ENCODE measurements at regions not wholly inside any gene's neighbourhood (a gene's known extent, or its start where the extent isn't known, plus 50 kb on each side); places are given as distances from the start of the nearest gene placed in this dataset.
A peak's percentile ranks its signal among the peaks of the same experiment; 100 is the strongest.

GRCh38 chr1:229203030-229203751 is 67.7 kb upstream of the RAB4A start:
- Mint-ChIP-seq H3K4me3 (ENCODE audit: unreplicated experiment) (no peak overlapping the region), H3K9me3 (ENCODE audit: unreplicated experiment) (peaks cover 5% of the 10 kb centered on the region), H3K27me3 (ENCODE audit: unreplicated experiment) (peaks cover 49% of the 10 kb centered on the region), H3K4me1 (ENCODE audit: unreplicated experiment) (peaks cover 12% of the 10 kb centered on the region), H3K36me3 (ENCODE audit: unreplicated experiment) (no peaks in the 10 kb centered on the region), H3K27ac (ENCODE audit: unreplicated experiment) (no peak overlapping the region)
- TF ChIP-seq CTCF (IDR thresholded peaks at IDR 0.05) = no peak
- DNase-seq (ENCODE audit: extremely low spot score, unreplicated experiment) = peak; percentile 34

- Mint-ChIP-seq H3K27ac (ENCODE audit: unreplicated experiment) (no peak overlapping the region), H3K27me3 (ENCODE audit: unreplicated experiment) (peaks cover 54% of the 10 kb centered on the region), H3K4me3 (ENCODE audit: unreplicated experiment) (no peak overlapping the region), H3K36me3 (ENCODE audit: unreplicated experiment) (no peaks in the 10 kb centered on the region), H3K9me3 (ENCODE audit: unreplicated experiment) (peaks cover 7% of the 10 kb centered on the region), H3K4me1 (ENCODE audit: unreplicated experiment) (peaks cover 12% of the 10 kb centered on the region)
- peak; percentile 57 for DNase-seq (ENCODE audit: extremely low spot score, unreplicated experiment)
- TF ChIP-seq CTCF (IDR thresholded peaks at IDR 0.05) = no peak
Observed at GRCh38 chr1:229203991-229204632, 66.8 kb upstream of the RAB4A start.

GRCh38 chr1:229204921-229205777 is 65.8 kb upstream of the RAB4A start:
- H3K27me3 Mint-ChIP-seq (ENCODE audit: unreplicated experiment) = peaks cover 53% of the 10 kb centered on the region
- H3K4me1 Mint-ChIP-seq (ENCODE audit: unreplicated experiment) = peaks cover 7% of the 10 kb centered on the region
- H3K27ac Mint-ChIP-seq (ENCODE audit: unreplicated experiment) = no peak overlapping the region
- H3K4me3 Mint-ChIP-seq (ENCODE audit: unreplicated experiment) = no peak overlapping the region
- DNase-seq (ENCODE audit: extremely low spot score, unreplicated experiment) = peak; percentile 62
- H3K9me3 Mint-ChIP-seq (ENCODE audit: unreplicated experiment) = peaks cover 7% of the 10 kb centered on the region
- H3K36me3 Mint-ChIP-seq (ENCODE audit: unreplicated experiment) = no peaks in the 10 kb centered on the region
- TF ChIP-seq CTCF (IDR thresholded peaks at IDR 0.05) = no peak

- no peaks in the 10 kb centered on the region for H3K4me1 Mint-ChIP-seq (ENCODE audit: unreplicated experiment)
- no peak for TF ChIP-seq CTCF (IDR thresholded peaks at IDR 0.05)
- no peak overlapping the region for H3K27ac Mint-ChIP-seq (ENCODE audit: unreplicated experiment)
Observed at GRCh38 chr1:229205854-229206253, 65.1 kb upstream of the RAB4A start.

GRCh38 chr1:229207916-229208315 is 63.0 kb upstream of the RAB4A start:
- no peak overlapping the region for H3K27ac Mint-ChIP-seq (ENCODE audit: unreplicated experiment)
- H3K27me3 Mint-ChIP-seq (ENCODE audit: unreplicated experiment) = peaks cover 38% of the 10 kb centered on the region
- no peaks in the 10 kb centered on the region for H3K4me1 Mint-ChIP-seq (ENCODE audit: unreplicated experiment)
- no peak for TF ChIP-seq CTCF (IDR thresholded peaks at IDR 0.05)
- H3K4me3 Mint-ChIP-seq (ENCODE audit: unreplicated experiment) = no peak overlapping the region
- peaks cover 7% of the 10 kb centered on the region for H3K9me3 Mint-ChIP-seq (ENCODE audit: unreplicated experiment)
- H3K36me3 Mint-ChIP-seq (ENCODE audit: unreplicated experiment) = no peaks in the 10 kb centered on the region
- DNase-seq (ENCODE audit: extremely low spot score, unreplicated experiment) = peak; percentile 34

More at GRCh38 chr1:229205854-229206253, 65.1 kb upstream of the RAB4A start:
- H3K36me3 Mint-ChIP-seq (ENCODE audit: unreplicated experiment) = no peaks in the 10 kb centered on the region
- H3K4me3 Mint-ChIP-seq (ENCODE audit: unreplicated experiment) = no peak overlapping the region
- H3K27me3 Mint-ChIP-seq (ENCODE audit: unreplicated experiment) = peaks cover 47% of the 10 kb centered on the region
- DNase-seq (ENCODE audit: extremely low spot score, unreplicated experiment) = no peak
- peaks cover 7% of the 10 kb centered on the region for H3K9me3 Mint-ChIP-seq (ENCODE audit: unreplicated experiment)

Measured in osteocyte (in vitro differentiated cells).